ENCODE measurements at regions not wholly inside any gene's neighbourhood (a gene's known extent, or its start where the extent isn't known, plus 50 kb on each side); places are given as distances from the start of the nearest gene placed in this dataset.
"Not testable (repeated sequence)": the region's sequence is repeated elsewhere in the genome, so short reads cannot be mapped to it uniquely, and the experiment has no call there.

GRCh38 chr16:88128556-88128955, 177.3 kb downstream of the BANP start:
- no peak for DNase-seq

- DNase-seq = not testable (repeated sequence)
Observed at GRCh38 chr16:88129133-88129532, 177.9 kb downstream of the BANP start.

- DNase-seq = no peak
Observed at GRCh38 chr16:88130016-88130415, 178.8 kb downstream of the BANP start.

GRCh38 chr16:88130681-88131080, 179.4 kb downstream of the BANP start:
- no peak for DNase-seq

GRCh38 chr16:88131256-88131655, 180.0 kb downstream of the BANP start:
- DNase-seq = no peak

- no peak for DNase-seq
Observed at GRCh38 chr16:88131966-88132365, 180.7 kb downstream of the BANP start.

GRCh38 chr16:88132836-88133506, 181.7 kb downstream of the BANP start:
- no peak for DNase-seq

GRCh38 chr16:88133507-88133843, 182.2 kb downstream of the BANP start:
- no peak for DNase-seq

GRCh38 chr16:88134172-88134898, 183.1 kb downstream of the BANP start:
- not testable (repeated sequence) for DNase-seq

GRCh38 chr16:88134899-88135682, 183.9 kb downstream of the BANP start:
- DNase-seq = not testable (repeated sequence)

GRCh38 chr16:88136211-88136713, 185.0 kb downstream of the BANP start:
- DNase-seq = not testable (repeated sequence)

GRCh38 chr16:88136939-88137338, 185.7 kb downstream of the BANP start:
- not testable (repeated sequence) for DNase-seq

- not testable (repeated sequence) for DNase-seq
Observed at GRCh38 chr16:88139141-88139540, 187.9 kb downstream of the BANP start.

- not testable (repeated sequence) for DNase-seq
Observed at GRCh38 chr16:88140195-88140594, 189.0 kb downstream of the BANP start.

GRCh38 chr16:88141580-88141979, 190.3 kb downstream of the BANP start:
- DNase-seq = no peak

- not testable (repeated sequence) for DNase-seq
Observed at GRCh38 chr16:88142056-88142935, 191.1 kb downstream of the BANP start.

- DNase-seq = not testable (repeated sequence)
Observed at GRCh38 chr16:88143122-88144027, 192.1 kb downstream of the BANP start.

- no peak for DNase-seq
Observed at GRCh38 chr16:88144028-88144511, 192.8 kb downstream of the BANP start.

GRCh38 chr16:88145376-88145775, 194.1 kb downstream of the BANP start:
- DNase-seq = not testable (repeated sequence)

- not testable (repeated sequence) for DNase-seq
Observed at GRCh38 chr16:88145824-88146405, 194.7 kb downstream of the BANP start.

- not testable (repeated sequence) for DNase-seq
Observed at GRCh38 chr16:88148078-88148477, 196.8 kb downstream of the BANP start.
